Left kidney (tissue), 1 donor: ENCODE measurements at regions not wholly inside any gene's neighbourhood (a gene's known extent, or its start where the extent isn't known, plus 50 kb on each side); places are given as distances from the start of the nearest gene placed in this dataset.
A peak's percentile ranks its signal among the peaks of the same experiment; 100 is the strongest.

ENCODE experiments used
- DNase-seq: peaks from one replicate; pipeline ENCODE4 v3.0.0-alpha.2; 2013

- peak; percentile 35 for DNase-seq
Observed at GRCh38 chr15:48046813-48047438, 73.9 kb upstream of the SLC24A5 start.

GRCh38 chr15:48049736-48050135, 71.1 kb upstream of the SLC24A5 start:
- DNase-seq: no peak

GRCh38 chr15:48052946-48053345, 67.8 kb upstream of the SLC24A5 start:
- no peak for DNase-seq

- no peak for DNase-seq
Observed at GRCh38 chr15:48058371-48058770, 62.4 kb upstream of the SLC24A5 start.

- DNase-seq: no peak
Observed at GRCh38 chr15:48059791-48060190, 61.0 kb upstream of the SLC24A5 start.

GRCh38 chr15:48060396-48060795, 60.4 kb upstream of the SLC24A5 start:
- DNase-seq: no peak

- DNase-seq: no peak
Observed at GRCh38 chr15:48061605-48062004, 59.2 kb upstream of the SLC24A5 start.

- DNase-seq: no peak
Observed at GRCh38 chr15:48062148-48062872, 58.5 kb upstream of the SLC24A5 start.

GRCh38 chr15:48063411-48063985, 57.3 kb upstream of the SLC24A5 start:
- no peak for DNase-seq

- no peak for DNase-seq
Observed at GRCh38 chr15:48064421-48064820, 56.4 kb upstream of the SLC24A5 start.

GRCh38 chr15:48066456-48066855, 54.3 kb upstream of the SLC24A5 start:
- no peak for DNase-seq
